ENCODE measurements at regions not wholly inside any gene's neighbourhood (a gene's known extent, or its start where the extent isn't known, plus 50 kb on each side); places are given as distances from the start of the nearest gene placed in this dataset.

- TF ChIP-seq CTCF (IDR thresholded peaks at IDR 0.05) (no peak), POLR2AphosphoS5 (IDR thresholded peaks at IDR 0.05) (no peak), POLR2A (IDR thresholded peaks at IDR 0.05) (no peak), EP300 (IDR thresholded peaks at IDR 0.05) (no peak)
Observed at GRCh38 chr6:14382678-14383236, 265.2 kb downstream of the CD83 start.
